HL-60 (cell line): ENCODE measurements at regions not wholly inside any gene's neighbourhood (a gene's known extent, or its start where the extent isn't known, plus 50 kb on each side); places are given as distances from the start of the nearest gene placed in this dataset.

ENCODE experiments used
- DNase-seq, 2 experiments: peaks; one replicate each; pipeline ENCODE4 v3.0.0-alpha.2; 2010 to 2020; ENCODE audit warnings: low read depth in 1 of 2, low spot score in 1 of 2
- H3K27ac ChIP-seq: fragments of 250-450 bp; sonication (Bioruptor Pico); replicated peaks from 2 replicates; pipeline ENCODE4 v1.5.1; 2020; ENCODE audit warnings: mild to moderate bottlenecking, moderate library complexity
- H3K27me3 ChIP-seq: fragments of 250-450 bp; sonication (Bioruptor Pico); 2 replicates; pipeline ENCODE4 v1.5.1; 2021; ENCODE audit warnings: mild to moderate bottlenecking, moderate library complexity; ENCODE audit not compliant: insufficient read depth, poor library complexity, severe bottlenecking
- H3K4me3 ChIP-seq: replicated peaks from 2 replicates; pipeline ENCODE4 v1.5.1; 2011; ENCODE audit warnings: mild to moderate bottlenecking, control low read depth, low read length; ENCODE audit not compliant: insufficient read depth
- GABPA ChIP-seq: IDR thresholded peaks from 2 replicates; pipeline ENCODE4 v1.6.1; 2012; ENCODE audit warnings: low read depth
- POLR2AphosphoS5 ChIP-seq: IDR thresholded peaks from 2 replicates; pipeline ENCODE4 v1.6.1; 2012; ENCODE audit warnings: low read depth
- SPI1 ChIP-seq: IDR thresholded peaks from 2 replicates; pipeline ENCODE4 v1.6.1; 2012; ENCODE audit warnings: low read depth, mild to moderate bottlenecking, borderline replicate concordance
- TF ChIP-seq, protein P1 (sequence below): IDR thresholded peaks from one replicate; pipeline ENCODE4 v1.5.1; 2011; ENCODE audit warnings: low read length, control low read depth, inconsistent platforms; ENCODE audit not compliant: insufficient read depth
- TF ChIP-seq, protein P2 (sequence below): IDR thresholded peaks from 2 replicates; pipeline ENCODE4 v1.6.1; 2012; ENCODE audit warnings: low read depth; ENCODE audit not compliant: insufficient replicate concordance

DNA sequence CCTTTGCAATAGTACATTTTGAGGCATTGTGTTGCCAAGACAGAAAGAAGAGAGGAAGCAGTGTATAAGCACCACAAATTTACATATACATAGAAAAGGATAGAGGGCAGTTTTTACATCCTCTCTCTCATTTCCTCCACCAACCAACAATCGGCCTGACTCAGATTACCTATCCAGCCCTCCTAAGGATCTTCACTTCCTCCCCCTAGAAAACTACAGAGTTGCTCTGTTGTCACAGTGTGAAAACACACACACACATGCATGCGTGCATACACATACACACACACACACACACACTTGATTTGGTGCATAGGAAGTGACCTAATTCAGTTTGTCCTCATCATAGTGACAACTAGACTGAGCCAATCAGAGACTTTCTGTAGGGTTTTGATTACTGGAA lies 98.8 kb upstream of the SPRY1 start:
- H3K27ac ChIP-seq, result no peak overlapping the region
- TF ChIP-seq, protein P1, sequence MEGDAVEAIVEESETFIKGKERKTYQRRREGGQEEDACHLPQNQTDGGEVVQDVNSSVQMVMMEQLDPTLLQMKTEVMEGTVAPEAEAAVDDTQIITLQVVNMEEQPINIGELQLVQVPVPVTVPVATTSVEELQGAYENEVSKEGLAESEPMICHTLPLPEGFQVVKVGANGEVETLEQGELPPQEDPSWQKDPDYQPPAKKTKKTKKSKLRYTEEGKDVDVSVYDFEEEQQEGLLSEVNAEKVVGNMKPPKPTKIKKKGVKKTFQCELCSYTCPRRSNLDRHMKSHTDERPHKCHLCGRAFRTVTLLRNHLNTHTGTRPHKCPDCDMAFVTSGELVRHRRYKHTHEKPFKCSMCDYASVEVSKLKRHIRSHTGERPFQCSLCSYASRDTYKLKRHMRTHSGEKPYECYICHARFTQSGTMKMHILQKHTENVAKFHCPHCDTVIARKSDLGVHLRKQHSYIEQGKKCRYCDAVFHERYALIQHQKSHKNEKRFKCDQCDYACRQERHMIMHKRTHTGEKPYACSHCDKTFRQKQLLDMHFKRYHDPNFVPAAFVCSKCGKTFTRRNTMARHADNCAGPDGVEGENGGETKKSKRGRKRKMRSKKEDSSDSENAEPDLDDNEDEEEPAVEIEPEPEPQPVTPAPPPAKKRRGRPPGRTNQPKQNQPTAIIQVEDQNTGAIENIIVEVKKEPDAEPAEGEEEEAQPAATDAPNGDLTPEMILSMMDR, result no peak
- TF ChIP-seq GABPA (no peak), SPI1 (no peak), POLR2AphosphoS5 (no peak)
- TF ChIP-seq, protein P2, sequence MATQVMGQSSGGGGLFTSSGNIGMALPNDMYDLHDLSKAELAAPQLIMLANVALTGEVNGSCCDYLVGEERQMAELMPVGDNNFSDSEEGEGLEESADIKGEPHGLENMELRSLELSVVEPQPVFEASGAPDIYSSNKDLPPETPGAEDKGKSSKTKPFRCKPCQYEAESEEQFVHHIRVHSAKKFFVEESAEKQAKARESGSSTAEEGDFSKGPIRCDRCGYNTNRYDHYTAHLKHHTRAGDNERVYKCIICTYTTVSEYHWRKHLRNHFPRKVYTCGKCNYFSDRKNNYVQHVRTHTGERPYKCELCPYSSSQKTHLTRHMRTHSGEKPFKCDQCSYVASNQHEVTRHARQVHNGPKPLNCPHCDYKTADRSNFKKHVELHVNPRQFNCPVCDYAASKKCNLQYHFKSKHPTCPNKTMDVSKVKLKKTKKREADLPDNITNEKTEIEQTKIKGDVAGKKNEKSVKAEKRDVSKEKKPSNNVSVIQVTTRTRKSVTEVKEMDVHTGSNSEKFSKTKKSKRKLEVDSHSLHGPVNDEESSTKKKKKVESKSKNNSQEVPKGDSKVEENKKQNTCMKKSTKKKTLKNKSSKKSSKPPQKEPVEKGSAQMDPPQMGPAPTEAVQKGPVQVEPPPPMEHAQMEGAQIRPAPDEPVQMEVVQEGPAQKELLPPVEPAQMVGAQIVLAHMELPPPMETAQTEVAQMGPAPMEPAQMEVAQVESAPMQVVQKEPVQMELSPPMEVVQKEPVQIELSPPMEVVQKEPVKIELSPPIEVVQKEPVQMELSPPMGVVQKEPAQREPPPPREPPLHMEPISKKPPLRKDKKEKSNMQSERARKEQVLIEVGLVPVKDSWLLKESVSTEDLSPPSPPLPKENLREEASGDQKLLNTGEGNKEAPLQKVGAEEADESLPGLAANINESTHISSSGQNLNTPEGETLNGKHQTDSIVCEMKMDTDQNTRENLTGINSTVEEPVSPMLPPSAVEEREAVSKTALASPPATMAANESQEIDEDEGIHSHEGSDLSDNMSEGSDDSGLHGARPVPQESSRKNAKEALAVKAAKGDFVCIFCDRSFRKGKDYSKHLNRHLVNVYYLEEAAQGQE, result no peak
- no peak for DNase-seq
- H3K4me3 ChIP-seq, result no peak overlapping the region
- H3K27me3 ChIP-seq, result no peaks in the 10 kb centered on the region

DNA sequence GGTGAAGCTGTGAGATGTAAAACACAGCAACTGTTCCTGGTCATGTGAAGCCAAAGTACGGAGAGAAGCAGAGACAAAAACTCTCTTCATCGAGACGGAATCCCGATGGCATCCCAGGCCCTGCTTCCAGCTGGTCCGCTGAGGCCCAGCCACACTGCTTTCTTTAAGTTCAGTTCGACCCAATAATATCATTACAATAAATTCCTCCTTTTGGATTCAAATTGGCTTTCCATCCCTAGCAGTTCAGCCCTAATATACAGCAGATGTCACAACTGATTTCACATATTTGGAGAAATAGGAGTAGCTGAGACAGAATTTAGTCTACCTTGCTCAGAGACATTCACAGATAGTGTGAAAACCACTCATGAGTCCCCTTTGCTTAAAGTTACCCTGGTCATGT lies 98.3 kb upstream of the SPRY1 start:
- TF ChIP-seq GABPA, result no peak
- TF ChIP-seq SPI1, result no peak
- TF ChIP-seq, protein P1, result no peak
- TF ChIP-seq, protein P2, result no peak
- no peak for TF ChIP-seq POLR2AphosphoS5
- H3K27ac ChIP-seq, result no peak overlapping the region
- no peak for DNase-seq
- H3K27me3 ChIP-seq, result no peaks in the 10 kb centered on the region
- H3K4me3 ChIP-seq, result no peak overlapping the region

DNA sequence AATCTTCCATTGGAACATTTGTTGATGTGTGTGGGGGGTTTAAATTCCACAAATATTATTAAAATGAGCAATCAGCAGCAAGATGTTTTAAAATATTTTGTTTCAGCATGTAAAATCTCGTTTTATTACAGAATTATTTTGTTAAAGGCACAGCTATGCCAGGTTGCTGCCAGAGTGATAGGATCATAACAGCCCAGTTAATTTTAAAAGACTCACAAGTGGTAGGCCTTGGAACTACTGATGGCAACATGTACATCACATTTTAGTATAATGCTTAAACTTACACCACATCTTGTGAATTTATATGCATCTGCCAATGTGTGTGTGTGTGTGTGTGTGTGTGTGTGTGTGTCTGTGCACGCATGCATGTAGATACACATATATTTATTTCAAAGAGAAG lies 97.8 kb upstream of the SPRY1 start:
- Histone ChIP-seq H3K27me3 (no peaks in the 10 kb centered on the region), H3K4me3 (no peak overlapping the region), H3K27ac (no peak overlapping the region)
- DNase-seq, result no peak
- TF ChIP-seq POLR2AphosphoS5 (no peak), GABPA (no peak)

DNA sequence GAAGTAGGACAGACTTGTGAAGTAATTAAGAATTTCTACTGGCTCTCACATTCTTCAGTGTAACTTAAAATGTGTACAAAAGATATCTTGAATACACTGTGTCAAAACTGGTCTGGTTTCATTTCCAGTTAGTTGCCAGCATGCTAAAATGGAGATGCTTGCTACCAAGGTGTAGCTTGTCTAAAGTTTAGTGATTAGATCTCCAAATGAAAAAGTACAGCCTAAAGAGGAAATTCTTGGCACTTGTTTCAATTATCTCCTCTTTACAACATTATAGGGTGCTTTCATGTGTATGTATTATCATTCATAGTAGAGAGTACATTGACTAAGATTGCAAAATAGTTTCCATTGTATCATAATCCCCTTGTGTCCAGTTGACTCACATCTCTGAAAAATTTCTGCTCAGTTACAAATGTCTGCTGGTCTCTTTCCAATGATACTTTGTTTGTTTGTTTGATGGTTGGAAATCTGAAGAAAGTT lies 97.3 kb upstream of the SPRY1 start:
- no peak for TF ChIP-seq GABPA
- TF ChIP-seq, protein P1, result no peak
- TF ChIP-seq, protein P2, result no peak
- no peak for TF ChIP-seq SPI1
- TF ChIP-seq POLR2AphosphoS5, result no peak
- Histone ChIP-seq H3K27me3 (no peaks in the 10 kb centered on the region), H3K27ac (no peak overlapping the region), H3K4me3 (no peak overlapping the region)
- DNase-seq, result no peak
